Stimulated activated CD4-positive, alpha-beta T cell treated with anti-CD3 and anti-CD28 coated beads, Interleukin-1b, Interleukin-23, amount 100 ng/mL, for 4 hours (primary cell): ENCODE measurements at regions not wholly inside any gene's neighbourhood (a gene's known extent, or its start where the extent isn't known, plus 50 kb on each side); places are given as distances from the start of the nearest gene placed in this dataset.

Experiments used
- DNase-seq, 2 donors: peaks; one replicate each; pipeline ENCODE4 v3.0.0-alpha.2; 2020; ENCODE audit warnings: low read depth in 2 of 2

DNA sequence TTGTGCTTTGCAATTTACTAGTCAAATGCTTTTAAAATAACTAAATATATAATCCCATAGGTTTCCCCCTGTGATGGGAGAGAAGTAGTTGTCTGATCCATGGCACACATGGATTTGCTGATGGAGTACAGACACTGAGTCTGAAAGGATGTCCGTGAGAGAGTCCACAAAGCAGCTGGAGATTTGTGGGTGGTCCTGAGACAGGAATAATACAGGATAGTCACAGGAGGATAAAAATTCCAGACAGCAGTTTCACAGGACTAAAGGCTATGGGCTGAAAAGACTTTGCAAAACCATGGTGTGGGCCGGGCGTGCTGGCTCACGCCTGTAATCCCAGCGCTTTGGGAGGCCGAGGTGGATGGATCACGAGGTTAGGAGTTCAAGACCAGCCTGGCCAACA lies 58.7 kb upstream of the ZFR start:
- DNase-seq, result no peak

DNA sequence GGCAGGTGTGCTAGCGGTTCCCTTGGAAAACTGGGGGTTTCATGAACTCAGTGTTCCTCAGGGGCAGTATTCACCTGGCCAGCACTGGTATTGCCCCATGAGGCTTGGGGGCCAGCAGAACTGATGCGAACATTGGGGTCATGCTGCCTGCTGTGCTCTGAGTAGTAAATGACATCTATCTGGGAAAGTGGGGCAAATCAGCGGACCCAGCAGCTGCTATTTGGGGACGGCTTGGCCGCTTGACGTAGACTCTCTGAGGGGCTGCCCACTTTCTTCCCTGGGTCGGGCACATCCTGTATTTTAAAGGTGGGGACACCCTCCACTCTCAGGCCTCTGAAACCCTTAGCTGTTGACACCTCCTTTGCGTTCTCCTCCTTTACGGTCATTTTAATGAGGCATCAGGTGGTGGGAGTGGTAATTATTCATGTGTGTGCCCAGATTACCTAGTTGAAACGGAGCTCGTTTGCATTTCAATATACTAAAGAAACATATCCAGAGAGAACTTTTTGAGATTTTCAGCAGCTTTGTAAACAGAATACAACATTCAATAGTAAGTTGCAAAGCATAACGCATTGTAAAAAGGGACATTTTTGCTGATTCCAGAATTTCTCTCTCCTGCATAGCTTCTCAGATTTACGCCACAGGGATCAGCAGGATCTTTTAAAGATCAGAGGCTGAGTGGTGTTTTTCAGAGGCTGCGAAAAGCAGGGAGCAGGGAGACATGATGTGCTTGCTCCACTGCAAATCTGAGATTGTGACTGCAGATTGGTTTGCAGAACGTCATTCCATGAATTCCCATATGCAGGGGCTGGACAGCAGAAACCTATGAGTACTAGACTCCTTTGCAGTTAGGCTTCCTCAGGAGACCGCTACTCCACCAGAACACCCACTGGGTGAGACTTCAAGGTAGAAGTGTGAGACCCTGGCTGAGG lies 56.8 kb upstream of the ZFR start:
- DNase-seq, result no peak

DNA sequence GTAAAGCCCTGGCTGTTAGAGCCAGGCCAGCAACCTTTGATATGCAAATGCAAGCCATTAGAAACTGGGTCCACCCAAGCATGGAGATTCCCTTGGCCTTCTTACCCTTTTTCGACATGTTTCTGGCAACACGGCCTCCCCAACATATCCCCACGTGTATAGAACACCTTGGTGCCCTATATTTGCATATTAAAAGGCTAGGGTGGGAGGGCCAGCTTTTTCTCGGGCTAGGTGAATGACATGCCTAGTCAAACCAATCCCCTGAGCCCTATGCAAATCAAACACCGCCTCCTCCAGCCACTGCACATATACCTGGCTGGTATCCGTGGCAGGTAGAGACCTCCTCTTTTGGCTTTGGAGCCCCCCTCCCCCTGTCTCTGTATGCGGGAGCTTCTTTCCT lies 55.6 kb upstream of the ZFR start:
- DNase-seq, result no peak

DNA sequence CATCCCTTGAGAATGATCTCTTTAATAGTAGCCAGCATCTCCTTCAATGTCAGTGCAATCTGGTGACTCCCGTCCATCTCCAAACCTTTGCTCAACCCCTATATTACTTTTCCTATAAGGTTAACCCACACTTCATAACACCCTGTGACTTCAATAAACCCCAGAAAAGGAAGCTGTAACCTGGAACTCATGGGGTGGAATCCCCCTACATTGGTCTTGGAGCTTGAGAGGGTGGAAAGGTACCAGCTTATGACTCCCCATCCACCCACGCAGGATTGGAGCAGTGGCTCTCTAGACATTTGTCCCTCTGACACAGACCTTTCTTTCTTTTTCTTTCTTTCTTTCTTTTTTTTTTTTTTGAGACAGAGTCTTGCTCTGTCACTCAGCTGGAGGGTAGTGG lies 54.7 kb upstream of the ZFR start:
- DNase-seq, result no peak

DNA sequence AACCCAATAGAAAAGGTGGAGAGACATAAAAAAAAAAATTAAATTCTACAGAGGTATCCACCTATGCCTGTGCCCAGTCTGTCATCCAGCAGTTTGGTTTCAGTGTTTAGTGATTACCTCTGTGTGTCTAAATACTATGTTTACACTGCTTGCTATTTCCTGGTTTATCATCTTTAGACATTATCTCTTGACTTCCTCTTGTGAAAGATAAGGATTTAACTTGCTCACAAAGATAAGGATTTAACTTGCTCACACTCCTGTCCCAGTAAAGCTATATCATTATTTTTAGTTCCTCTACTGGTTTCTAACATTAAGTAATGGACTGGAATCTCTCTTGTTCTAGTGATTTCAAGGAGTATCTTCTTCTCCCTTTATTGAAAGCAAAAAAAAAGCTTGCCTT lies 53.9 kb upstream of the ZFR start:
- no peak for DNase-seq

DNA sequence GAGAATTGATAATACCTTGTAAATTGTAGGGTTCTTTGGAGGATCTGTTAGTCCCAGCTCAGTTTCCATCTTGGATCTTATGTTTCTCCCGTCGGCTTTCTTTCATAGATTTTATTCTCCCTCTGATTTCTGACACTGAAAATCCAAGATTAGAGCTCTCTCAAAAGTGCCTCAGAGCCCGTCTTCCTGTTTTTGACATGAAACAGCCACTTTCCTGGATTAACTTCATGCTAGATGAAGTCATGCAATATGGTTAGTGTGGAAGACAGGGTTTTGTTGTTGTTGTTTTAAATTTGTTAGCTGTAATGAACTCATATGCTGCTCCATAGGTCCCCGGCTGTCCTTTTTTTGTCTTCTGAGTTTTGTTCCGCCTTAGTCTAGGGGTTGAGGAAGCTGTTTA lies 51.6 kb upstream of the ZFR start:
- no peak for DNase-seq

DNA sequence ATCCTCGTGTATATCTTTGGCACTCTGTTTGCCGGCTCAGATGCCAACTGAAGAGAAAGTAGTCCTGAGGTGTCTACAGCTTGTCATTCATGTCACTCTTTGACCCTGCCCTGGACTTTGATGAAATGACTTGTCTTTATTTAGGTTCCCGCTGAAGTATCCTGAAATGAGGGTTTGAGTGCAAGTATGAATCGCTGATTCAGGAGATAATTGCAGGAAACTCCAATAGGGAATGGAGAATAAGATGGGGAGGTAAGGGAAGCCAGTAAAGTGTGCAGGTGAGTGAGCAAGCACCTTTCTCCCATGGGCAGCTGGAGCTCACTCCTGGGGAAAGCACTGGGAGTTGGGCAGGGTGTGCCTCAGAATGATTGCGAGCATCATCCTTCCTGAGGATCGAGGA lies 50.3 kb upstream of the ZFR start:
- no peak for DNase-seq
